ENCODE measurements at regions not wholly inside any gene's neighbourhood (a gene's known extent, or its start where the extent isn't known, plus 50 kb on each side); places are given as distances from the start of the nearest gene placed in this dataset.

- TF ChIP-seq CTCF (conservative IDR thresholded peaks at IDR 0.05; ENCODE audit: low read length), result no peak
- TF ChIP-seq EZH2phosphoT487 (IDR thresholded peaks at IDR 0.05; ENCODE audit: borderline replicate concordance, low read depth, low read length), result no peak
These were observed 84.9 kb upstream of the TGM3 start for GRCh38 chr20:2210646-2211552.

All from OCI-LY7 (cell line).